ENCODE measurements at regions not wholly inside any gene's neighbourhood (a gene's known extent, or its start where the extent isn't known, plus 50 kb on each side); places are given as distances from the start of the nearest gene placed in this dataset.
"Not testable (repeated sequence)": the region's sequence is repeated elsewhere in the genome, so short reads cannot be mapped to it uniquely, and the experiment has no call there.

- DNase-seq (ENCODE audit: low spot score): no peak
Observed at GRCh38 chr9:19875291-19875920, 86.6 kb upstream of the SLC24A2 start.

GRCh38 chr9:19873188-19873587 is 84.4 kb upstream of the SLC24A2 start:
- not testable (repeated sequence) for DNase-seq (ENCODE audit: low spot score)

GRCh38 chr9:19870988-19871387 is 82.2 kb upstream of the SLC24A2 start:
- DNase-seq (ENCODE audit: low spot score): no peak

GRCh38 chr9:19840953-19841352 is 52.1 kb upstream of the SLC24A2 start:
- no peak for DNase-seq (ENCODE audit: low spot score)
